ENCODE measurements at regions not wholly inside any gene's neighbourhood (a gene's known extent, or its start where the extent isn't known, plus 50 kb on each side); places are given as distances from the start of the nearest gene placed in this dataset.
"Not testable (repeated sequence)": the region's sequence is repeated elsewhere in the genome, so short reads cannot be mapped to it uniquely, and the experiment has no call there.

GRCh38 chr17:71572343-71572742 is 548.5 kb upstream of the SOX9 start:
- DNase-seq: no peak

DNA sequence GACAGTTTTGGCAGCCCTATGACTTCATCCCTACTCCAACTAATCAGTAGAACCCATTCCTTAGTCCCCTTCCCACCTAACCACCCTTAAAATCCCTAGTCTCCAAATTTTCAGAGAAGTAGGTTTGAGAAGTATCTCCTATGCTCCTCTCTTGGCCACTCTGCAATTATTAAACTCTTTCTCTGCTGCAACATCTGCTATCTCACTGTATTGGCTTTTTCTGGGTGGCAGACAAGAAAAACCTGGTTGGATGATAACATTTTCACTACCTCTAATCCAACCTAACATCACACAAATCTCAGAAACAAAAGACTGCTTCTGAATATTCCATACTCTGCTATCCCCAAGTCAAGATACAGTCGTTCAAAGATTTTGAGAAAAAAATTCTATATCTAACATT is 542.4 kb upstream of the SOX9 start:
- DNase-seq: no peak

GRCh38 chr17:71580220-71580619 is 540.6 kb upstream of the SOX9 start:
- no peak for DNase-seq

DNA sequence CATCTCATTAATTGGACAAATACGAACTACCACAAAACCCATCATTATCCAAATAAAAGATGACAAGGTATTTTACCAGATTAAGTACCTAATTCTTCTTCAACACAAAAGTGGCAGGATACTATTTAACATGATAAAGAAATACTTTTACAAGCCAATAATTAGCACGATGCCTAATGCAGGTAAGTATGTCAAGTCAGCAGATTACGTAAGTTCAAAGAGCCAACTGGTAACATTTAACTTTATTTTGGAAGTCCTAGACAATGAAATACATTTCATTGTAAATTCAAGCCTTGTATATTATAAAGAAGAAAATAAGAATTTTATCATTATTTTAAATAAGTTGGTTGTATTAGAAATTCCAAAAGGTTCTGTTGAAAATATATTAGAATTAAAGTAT is 535.3 kb upstream of the SOX9 start:
- no peak for DNase-seq

- no peak for DNase-seq
These were observed 528.4 kb upstream of the SOX9 start for GRCh38 chr17:71592431-71592830.

GRCh38 chr17:71593078-71593477 is 527.7 kb upstream of the SOX9 start:
- no peak for DNase-seq

GRCh38 chr17:71599583-71599982 is 521.2 kb upstream of the SOX9 start:
- DNase-seq: not testable (repeated sequence)

DNA sequence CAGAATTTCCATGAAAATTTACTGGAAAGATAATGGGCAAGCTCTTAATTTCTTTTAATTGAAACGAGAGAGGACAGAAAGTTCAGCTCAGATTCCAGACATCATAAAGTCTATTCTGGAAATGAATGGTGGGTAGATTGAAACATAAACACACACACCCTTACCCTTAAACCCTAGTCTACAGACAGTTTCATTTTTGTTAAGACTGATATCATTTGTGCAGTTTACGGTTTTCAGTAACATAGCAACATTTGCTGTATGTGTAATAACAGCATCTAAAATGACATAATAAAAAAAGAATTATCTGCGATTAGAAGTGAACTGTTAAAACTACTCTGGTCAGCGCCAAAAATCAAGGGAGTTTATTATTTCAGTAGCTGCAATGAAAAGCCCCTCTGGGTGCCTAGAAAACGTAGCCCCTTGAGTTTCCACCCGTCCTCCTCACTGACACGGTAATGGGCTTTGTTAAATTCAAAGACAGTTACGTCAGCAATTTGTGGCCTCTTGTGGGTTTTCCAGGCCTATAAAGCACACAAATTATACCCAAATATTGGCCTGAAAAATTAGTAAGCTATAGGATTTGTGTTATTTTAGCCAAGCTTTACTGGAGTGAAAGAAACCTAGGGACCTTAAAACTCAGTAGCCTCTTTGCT is 520.6 kb upstream of the SOX9 start:
- DNase-seq: no peak

DNA sequence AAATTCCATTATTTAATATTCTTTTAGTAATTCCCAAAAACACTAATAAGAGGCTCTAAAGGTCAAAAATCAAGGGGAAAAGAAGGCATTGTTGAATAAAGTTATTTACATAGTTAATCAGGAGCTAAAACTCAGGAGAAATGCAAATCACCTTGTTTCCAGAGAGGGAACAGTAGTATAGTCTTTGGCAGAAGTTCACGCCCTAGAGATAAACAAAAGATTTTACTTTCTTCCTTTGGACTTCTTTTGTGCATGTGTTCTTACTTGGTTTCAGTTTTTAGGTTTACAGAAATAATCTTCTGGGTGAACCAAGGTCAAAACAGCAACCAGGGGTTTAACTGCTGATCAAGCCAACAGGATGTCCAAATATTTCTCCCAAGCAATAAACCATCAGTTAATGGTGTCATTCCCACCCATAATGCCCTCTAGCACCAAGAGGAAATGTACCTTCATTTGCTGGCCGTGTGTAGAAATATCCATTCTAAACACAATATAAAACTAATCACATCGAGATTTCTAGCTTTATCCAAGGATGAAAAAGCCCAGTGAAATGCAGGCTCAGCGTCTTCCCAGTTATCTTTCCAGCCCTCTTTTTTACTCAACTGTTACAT is 518.8 kb upstream of the SOX9 start:
- DNase-seq: no peak

- DNase-seq: no peak
These were observed 506.8 kb upstream of the SOX9 start for GRCh38 chr17:71613996-71614395.

GRCh38 chr17:71615820-71616219 is 505.0 kb upstream of the SOX9 start:
- no peak for DNase-seq

DNA sequence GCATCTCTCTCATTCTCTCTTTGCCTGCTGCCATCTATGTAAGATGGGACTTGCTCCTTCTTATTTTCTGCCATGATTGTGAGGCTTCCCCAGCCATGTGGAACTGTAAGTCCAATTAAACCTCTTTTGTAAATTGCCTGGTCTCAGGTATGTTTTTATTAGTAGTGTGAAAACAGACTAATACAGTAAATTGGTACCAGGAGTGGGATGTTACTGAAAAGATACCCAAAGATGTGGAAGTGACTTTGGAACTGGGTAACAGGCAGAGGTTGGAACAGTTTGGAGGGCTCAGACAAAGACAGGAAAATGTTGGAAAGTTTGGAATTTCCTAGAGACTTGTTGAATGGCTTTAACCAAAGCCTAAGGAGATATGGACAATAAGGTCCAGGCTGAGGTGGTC is 503.1 kb upstream of the SOX9 start:
- DNase-seq: not testable (repeated sequence)

- no peak for DNase-seq
These were observed 495.5 kb upstream of the SOX9 start for GRCh38 chr17:71625330-71625729.

GRCh38 chr17:71628306-71628705 is 492.5 kb upstream of the SOX9 start:
- DNase-seq: no peak

- no peak for DNase-seq
These were observed 489.3 kb upstream of the SOX9 start for GRCh38 chr17:71631483-71631882.

GRCh38 chr17:71632328-71632727 is 488.5 kb upstream of the SOX9 start:
- DNase-seq: peak; percentile 11

DNA sequence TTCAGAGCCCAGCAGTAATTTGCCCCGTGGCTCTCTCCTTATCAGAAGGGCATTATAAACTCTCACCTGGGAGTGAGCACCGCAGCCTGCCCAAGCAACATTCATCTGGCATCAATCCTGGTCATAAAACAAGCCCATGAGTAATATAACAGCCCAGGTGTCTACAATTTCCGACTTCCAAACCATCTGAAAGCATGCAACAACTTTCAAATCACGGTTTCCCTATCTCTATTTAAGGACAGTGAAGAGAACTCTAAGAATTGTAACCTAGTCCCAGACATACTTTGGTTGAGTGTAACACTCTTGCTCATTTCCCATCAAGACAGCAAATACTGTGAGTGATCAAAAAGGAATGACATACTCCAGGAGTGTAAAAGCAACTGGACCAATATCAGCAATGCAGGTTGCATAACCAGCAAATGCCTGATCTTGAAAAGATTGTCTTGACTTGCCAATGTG is 487.4 kb upstream of the SOX9 start:
- no peak for DNase-seq

DNA sequence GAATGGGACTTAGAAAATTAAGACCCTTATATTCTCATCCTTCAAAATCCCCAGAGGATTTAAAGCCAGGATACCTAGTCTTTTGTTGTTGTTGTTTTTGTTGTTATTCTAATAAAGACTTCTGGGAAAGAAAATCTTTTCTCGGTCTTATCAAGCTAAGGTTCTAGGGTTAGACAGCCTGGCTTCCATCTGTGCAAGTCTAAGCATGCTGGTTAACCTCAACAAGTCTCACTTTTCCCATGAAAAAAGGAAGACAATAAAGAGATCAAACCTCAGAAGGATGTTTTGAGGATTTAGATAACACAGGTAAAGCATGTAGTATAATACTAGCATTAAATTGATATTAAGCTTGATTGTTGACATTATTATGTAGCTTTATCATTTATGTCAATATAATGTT is 486.4 kb upstream of the SOX9 start:
- DNase-seq: no peak

DNA sequence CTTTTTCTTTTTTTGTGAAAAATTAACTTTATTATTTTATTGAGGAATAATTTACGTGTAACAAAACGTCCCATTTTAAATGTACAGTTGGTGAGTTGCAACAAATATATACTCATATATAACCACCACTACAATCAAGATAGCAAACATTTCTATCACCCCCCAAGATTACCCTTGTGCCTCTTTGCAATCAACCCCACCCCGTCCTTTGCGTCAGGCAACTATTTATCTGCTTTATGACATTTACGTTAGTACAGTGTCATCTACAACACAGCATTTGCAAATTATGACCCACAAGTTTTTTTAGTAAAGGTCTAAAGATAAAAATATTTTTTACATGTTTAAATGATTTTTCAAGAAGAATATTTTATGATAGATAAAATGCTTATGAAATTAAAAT is 485.6 kb upstream of the SOX9 start:
- DNase-seq: no peak

DNA sequence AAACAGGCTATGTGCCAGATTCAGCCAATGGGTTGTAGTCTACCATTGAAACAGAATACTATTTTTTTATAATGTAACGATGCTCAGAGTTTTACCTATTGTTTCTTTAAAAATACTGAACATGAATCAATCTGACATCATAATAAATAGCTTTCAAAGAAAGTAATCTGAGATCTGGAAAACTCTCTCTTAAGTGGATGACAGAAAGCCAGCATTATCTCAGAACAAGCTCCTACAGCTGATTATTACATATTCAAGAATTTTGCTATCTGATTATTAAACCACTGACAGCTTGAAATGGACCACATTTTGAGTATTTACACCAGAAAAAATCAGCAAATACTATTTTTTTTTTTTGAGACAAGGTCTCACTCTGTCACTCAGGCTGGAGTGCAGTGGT is 484.2 kb upstream of the SOX9 start:
- DNase-seq: no peak

GRCh38 chr17:71638668-71639067 is 482.2 kb upstream of the SOX9 start:
- no peak for DNase-seq

DNA sequence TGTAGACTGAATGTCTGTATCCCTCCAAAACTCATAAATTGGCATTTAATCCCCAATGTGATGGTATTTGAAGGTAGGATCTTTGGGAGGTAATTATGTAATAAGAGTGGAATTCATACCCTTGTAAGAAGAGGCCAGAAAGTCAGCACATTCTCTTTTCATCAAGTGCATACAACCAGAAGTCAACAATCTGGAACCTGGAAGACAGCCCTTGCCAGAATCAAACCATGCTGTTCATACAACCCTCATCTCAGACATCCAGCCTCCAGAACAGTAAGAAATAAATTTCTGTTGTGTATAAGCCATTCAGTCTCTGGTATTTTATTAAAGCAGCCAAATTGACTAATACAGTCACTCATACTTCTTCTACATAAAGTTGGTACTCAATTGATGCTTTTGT is 481.0 kb upstream of the SOX9 start:
- DNase-seq: no peak

DNA sequence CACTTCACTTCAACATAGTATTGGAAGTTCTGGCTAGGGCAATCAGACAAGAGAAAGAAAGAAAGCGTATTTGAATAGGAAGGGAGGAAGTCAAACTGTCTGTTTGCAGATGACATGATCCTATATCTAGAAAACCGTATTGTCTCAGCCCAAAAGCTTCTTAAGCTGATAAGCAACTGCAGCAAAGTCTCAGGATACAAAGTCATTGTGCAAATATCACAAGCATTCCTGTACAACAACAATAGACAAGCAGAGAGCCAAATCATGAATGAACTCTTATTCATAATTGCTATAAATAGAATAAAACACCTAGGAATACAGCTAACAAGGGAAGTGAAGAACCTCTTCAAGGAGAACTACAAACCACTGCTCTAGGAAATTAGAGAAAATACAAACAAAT is 473.9 kb upstream of the SOX9 start:
- DNase-seq: not testable (repeated sequence)

DNA sequence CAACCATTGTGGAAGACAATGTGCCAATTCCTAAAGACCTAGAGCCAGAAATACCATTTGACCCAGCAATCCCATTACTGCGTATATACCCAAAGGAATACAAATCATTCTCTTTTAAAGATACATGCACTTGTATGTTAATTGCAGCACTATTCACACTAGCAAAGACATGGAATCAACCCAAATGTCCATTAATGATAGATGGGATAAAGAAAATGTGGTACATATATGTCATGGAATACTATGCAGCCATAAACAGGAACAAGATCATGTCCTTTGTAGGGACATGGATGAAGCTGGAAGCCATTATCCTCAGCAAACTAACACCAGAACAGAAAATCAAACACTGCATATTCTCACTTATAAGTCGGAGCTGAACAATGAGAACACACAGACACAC is 472.5 kb upstream of the SOX9 start:
- not testable (repeated sequence) for DNase-seq

DNA sequence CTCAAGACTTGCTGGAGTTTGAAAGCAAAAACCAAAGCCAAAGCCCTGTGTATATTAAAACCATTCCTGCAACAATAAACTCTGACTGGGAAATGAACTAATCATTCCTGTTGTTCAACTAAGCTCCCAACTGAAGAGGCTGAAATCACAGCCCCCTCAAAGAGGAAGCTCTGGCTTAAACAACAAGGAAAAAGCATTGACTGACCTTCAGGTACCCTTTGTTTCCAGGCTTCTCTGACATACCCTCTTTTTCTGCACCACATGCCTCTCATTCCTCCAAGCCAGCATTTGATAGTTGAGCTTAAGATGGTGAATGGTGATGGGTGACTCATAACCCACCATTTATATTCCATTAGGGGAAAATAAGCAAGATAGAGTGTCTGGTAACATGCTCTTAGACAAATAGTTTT is 470.9 kb upstream of the SOX9 start:
- no peak for DNase-seq

All from right kidney (tissue), 1 donor.